Erythroblast (primary cell): ENCODE measurements at regions not wholly inside any gene's neighbourhood (a gene's known extent, or its start where the extent isn't known, plus 50 kb on each side); places are given as distances from the start of the nearest gene placed in this dataset.

Experiments used
- GATA1 ChIP-seq: IDR thresholded peaks from 2 replicates; pipeline ENCODE4 v1.6.1; 2011; ENCODE audit warnings: low read depth, mild to moderate bottlenecking, control low read depth, low read length, moderate library complexity
- POLR2A ChIP-seq: IDR thresholded peaks from 2 replicates; pipeline ENCODE4 v1.6.1; 2011; ENCODE audit warnings: mild to moderate bottlenecking, low read length

DNA sequence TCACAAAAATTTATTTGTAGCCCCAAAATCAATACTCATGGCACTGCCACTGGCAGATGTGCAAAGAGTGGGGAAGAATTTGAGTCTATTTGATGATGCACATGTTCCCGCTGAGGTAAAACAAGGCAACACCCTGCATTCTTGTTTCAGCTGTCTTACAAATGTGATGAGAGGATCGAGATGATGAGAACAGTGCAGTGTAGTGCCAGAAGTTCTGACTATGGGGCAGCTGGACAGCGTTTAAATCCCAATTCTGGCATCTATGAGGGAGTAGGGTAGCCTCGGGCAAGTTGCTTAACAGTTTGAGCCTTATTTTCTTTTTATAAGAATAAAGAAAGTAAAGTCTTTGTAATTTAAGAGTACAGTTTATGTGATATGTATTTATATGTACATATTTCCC lies 296.7 kb upstream of the FKBP1C start:
- TF ChIP-seq POLR2A (no peak), GATA1 (no peak)
